GM23338 (cell line): ENCODE measurements at regions not wholly inside any gene's neighbourhood (a gene's known extent, or its start where the extent isn't known, plus 50 kb on each side); places are given as distances from the start of the nearest gene placed in this dataset.

Experiments used
- EZH2phosphoT487 ChIP-seq: fragments of 200-600 bp; sonication (generic); IDR thresholded peaks from one replicate; pipeline ENCODE4 v1.8.1; 2018; ENCODE audit warnings: antibody characterized with exemption; ENCODE audit not compliant: unreplicated experiment
- TF ChIP-seq, protein P1 (sequence below), 2 experiments: fragments of 200-600 bp in 1 of 2; sonication (generic) in 1 of 2; conservative IDR thresholded peaks; 2 replicates each; pipeline versions ENCODE4 v1.5.1 to v1.6.1; 2016 to 2017; ENCODE audit warnings: antibody characterized with exemption in 2 of 2, low read depth in 2 of 2, mild to moderate bottlenecking in 2 of 2, moderate library complexity in 1 of 2
- TF ChIP-seq, protein P2 (sequence below): IDR thresholded peaks from one replicate; pipeline ENCODE4 v1.6.1; 2018; ENCODE audit warnings: antibody characterized with exemption; ENCODE audit not compliant: unreplicated experiment

DNA sequence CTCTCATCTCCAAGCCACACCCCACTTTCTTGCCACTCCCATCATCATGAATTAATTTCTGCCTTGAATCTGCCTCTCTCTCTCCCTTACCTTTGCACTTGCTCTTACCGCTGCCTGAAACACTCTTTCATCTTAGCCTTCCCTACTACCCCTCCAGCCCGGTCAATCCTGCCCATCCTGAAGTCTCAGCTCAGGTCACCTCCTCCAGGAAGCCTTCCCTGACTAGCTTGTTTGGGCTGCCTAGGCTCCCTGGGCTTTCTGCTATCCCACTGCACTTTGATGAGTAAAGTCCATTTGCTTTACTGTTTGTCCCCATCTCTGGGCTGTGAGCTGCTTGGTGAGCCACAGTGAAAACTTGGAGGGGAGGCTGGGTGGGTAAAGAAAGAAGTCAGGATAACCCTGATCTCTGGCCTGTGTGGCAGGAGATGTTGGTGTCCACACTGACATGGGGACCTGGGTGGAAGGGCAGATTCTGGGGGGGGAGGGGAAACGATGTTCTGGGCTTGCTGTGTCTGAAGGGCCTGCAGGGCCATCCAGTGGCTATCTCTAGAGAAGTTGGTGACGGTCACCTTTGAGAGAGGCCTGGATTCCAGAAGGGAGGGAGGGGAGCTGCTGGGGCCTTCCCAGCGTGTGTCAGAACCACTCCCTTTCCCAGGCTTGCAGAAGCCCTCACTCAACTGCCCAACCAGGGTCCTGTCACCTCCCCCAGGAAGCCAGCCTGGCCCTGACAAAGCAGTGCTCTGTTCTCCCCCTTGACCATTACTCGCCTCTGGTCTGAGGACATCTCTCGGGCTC, 75.0 kb upstream of the DAB2IP start:
- TF ChIP-seq, protein P1, sequence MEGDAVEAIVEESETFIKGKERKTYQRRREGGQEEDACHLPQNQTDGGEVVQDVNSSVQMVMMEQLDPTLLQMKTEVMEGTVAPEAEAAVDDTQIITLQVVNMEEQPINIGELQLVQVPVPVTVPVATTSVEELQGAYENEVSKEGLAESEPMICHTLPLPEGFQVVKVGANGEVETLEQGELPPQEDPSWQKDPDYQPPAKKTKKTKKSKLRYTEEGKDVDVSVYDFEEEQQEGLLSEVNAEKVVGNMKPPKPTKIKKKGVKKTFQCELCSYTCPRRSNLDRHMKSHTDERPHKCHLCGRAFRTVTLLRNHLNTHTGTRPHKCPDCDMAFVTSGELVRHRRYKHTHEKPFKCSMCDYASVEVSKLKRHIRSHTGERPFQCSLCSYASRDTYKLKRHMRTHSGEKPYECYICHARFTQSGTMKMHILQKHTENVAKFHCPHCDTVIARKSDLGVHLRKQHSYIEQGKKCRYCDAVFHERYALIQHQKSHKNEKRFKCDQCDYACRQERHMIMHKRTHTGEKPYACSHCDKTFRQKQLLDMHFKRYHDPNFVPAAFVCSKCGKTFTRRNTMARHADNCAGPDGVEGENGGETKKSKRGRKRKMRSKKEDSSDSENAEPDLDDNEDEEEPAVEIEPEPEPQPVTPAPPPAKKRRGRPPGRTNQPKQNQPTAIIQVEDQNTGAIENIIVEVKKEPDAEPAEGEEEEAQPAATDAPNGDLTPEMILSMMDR (conservative IDR thresholded peaks at IDR 0.05; ENCODE audit: low read depth in 2 of 2): peak in 1 of 2 experiments; percentile 31; a peak in 2 of 4 replicates
- TF ChIP-seq, protein P2, sequence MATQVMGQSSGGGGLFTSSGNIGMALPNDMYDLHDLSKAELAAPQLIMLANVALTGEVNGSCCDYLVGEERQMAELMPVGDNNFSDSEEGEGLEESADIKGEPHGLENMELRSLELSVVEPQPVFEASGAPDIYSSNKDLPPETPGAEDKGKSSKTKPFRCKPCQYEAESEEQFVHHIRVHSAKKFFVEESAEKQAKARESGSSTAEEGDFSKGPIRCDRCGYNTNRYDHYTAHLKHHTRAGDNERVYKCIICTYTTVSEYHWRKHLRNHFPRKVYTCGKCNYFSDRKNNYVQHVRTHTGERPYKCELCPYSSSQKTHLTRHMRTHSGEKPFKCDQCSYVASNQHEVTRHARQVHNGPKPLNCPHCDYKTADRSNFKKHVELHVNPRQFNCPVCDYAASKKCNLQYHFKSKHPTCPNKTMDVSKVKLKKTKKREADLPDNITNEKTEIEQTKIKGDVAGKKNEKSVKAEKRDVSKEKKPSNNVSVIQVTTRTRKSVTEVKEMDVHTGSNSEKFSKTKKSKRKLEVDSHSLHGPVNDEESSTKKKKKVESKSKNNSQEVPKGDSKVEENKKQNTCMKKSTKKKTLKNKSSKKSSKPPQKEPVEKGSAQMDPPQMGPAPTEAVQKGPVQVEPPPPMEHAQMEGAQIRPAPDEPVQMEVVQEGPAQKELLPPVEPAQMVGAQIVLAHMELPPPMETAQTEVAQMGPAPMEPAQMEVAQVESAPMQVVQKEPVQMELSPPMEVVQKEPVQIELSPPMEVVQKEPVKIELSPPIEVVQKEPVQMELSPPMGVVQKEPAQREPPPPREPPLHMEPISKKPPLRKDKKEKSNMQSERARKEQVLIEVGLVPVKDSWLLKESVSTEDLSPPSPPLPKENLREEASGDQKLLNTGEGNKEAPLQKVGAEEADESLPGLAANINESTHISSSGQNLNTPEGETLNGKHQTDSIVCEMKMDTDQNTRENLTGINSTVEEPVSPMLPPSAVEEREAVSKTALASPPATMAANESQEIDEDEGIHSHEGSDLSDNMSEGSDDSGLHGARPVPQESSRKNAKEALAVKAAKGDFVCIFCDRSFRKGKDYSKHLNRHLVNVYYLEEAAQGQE: no peak
- no peak for TF ChIP-seq EZH2phosphoT487
